NCI-H2107 treated with DMSO at 0.1 percent for 48 hours (cell line): ENCODE measurements at regions not wholly inside any gene's neighbourhood (a gene's known extent, or its start where the extent isn't known, plus 50 kb on each side); places are given as distances from the start of the nearest gene placed in this dataset.
"Not testable (repeated sequence)": the region's sequence is repeated elsewhere in the genome, so short reads cannot be mapped to it uniquely, and the experiment has no call there.

Source experiments
- DNase-seq: peaks from one replicate; lab custom pipeline; 2025; ENCODE audit not compliant: unreplicated experiment; lab: John Stamatoyannopoulos, UW

DNA sequence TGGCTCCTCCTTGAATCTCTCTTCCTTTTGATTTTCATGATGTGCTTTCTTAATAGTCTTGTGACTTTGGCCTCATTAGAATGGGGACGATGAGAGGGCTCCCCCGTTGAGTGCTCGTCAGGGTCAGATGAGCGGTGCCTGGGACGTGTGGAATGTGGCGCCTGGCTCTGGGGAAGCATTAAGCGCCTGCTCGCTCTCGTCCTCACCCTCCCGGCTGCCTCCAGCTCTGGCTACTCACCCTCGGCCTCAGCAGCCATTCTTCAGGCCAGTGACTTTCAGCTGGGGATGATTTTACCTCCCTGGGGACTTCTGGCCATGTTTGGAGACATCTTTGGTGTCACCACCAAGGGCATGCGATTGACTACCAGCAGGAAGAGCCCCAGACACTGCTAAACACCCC is 69.7 kb downstream of the RPS6KA4 start:
- DNase-seq = no peak

DNA sequence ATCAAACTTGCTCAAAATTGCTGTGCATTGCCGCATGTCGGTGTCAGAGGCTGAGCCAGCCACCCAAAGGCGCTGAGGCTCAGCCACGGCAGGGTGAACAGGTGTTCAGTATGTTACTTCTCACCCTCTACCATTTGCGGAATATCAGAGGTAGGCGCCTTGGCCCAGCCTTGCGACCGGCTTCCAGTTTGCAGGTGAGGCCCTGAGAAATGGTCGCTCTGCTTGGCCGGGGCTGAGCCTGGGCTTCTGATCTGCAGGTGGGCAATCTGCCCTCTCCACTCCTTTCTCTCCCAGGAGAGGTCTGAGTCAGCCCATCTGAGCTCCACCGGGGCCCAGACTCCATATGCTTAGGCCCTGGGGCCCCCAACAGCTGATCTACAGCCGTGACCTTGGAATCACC is 71.0 kb downstream of the RPS6KA4 start:
- DNase-seq = no peak

DNA sequence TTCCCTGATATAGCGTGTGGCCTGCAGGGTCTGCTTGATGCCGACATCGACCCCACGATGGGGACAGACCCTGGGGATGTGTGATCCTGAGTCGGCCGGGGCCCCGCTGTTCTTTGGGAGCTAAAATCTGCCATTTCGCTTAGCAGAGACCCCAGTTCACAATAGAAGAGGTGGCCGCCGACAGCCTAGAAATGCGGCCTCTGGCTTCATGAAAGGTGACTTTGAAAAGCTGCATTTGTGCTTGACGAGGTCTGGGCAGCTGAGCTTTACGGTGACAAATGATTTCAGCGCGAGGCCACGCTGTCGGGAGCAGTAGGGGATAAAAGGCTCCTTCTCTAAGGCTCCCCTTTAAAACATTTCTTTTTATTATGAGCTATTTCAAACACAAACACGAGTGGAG is 71.7 kb downstream of the RPS6KA4 start:
- no peak for DNase-seq

DNA sequence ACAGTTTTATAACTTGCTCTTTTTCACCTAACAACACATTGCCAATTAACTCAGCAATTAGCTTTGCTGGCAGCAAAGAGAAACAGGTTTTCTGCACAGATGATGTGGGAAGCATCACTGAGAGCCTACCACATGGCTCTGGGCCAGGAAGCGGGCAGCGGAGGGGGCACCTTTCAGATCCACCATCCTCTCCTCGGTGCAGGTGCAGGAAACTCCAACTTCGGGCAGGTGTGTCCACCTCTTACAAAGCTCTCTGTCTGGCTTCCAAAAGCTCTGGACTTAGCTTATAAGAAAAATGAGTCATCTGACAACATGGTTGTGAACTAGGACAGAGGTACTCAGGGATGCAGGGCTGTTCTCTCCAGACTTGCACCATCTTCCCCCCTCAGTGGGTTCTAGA is 77.0 kb downstream of the RPS6KA4 start:
- DNase-seq = no peak

DNA sequence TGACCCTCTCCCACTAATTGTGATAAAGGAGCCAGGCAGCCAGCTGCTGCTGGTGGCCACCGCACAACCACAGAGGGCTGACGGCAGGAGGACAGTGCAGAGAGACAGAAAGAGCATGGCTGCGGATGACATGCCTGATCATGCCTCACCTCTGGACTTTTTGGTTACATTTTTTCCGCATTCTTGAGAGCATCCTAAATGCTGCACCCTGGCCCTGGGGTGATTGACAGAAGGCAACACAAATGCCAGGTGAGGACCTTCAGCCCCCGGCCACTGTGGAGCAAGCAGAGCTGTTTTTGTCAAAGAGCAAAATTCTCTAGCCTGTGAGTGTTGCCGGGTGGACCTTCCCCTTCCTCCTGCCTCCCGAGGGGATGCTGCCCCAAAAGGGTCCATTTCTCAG is 78.5 kb downstream of the RPS6KA4 start:
- no peak for DNase-seq

DNA sequence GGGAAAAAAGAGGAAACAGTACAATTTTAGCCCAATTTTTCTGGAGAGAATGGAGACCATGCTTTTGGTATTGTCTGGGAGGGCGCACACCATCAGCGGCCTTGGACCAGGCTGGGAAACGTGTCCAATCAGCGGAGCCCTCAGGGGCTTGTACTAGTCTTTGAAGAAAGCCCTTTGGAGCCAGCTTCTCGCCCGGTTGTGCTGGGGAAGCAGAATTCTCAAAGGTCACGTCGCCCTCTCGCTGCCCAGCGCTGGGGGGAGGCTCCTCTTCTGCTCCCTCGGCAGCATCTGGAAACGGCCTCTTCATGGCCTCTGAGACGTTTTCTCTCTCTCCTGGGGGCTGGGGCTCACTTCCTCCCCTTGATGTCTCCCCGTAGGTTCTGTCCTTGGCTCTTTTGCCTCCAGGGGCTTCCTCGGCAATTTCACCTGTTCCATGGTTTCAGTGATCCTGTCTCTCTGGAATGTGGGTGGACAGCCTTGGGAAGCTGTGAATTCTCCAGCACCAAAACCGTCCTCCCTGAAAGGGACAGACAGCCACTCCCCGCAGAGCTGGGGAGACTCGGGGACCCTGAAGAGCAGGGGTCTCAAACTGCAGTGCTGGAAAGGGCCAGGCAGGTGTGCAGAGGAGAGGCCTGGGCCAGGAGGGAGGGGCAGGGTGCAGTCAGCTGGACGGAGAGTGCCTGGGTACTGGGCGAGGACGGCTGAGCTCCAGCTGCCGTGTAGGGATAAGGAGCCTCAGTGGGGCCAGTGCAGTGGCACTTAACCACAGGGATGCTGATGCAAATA is 80.2 kb downstream of the RPS6KA4 start:
- DNase-seq = no peak

DNA sequence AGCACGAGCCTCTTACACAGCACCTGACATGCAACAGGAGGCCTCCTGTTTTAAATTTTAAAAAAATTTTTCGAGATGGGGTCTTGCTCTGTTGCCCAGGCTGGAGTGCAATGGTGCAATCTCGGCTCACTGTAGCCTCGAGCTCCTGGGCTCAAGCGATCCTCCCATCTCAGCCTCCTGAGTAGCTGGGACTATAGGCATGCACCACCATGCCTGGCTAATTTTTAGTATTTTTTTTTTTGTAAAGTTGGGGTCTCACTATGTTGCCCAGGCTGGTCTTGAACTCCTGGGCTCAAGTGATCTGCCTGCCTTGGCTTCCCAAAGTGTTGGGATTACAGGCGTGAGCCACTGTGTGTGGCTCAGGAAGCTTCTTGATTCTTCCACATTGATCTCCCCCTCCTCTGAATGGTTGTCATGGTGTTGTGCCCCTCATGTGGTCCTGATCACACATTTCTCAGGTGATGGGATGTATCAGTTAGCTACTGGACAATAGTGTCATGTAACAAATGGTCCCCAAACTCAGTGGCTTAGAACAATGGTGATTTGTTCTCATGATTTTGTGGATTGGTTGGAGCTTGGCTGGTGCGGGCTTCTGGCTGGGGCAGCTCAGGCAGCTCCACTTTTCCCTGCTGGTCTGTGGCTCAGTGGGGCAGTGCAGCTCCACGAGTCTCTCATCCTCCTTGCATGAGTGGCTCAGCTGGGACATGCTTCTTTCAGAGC is 81.0 kb downstream of the RPS6KA4 start:
- DNase-seq = not testable (repeated sequence)

DNA sequence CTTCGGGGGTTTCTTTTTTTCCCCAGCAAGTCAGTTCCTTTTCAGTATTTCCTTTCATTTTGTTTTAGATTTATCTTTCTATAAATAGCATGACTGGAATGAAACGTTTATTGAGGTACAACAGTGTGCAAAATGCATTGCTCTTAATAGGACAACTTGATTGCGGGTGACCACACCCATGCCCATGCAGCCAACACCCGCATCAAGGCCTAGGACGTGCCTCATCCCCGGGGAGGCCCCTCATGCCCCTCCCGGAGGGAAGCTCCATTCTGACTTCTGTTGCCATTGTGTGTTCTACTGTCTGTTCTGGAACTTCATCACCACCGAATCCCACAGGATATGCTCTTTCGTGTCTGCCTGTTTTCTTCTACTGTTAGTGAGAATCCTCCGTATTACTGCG is 82.2 kb downstream of the RPS6KA4 start:
- DNase-seq = no peak

DNA sequence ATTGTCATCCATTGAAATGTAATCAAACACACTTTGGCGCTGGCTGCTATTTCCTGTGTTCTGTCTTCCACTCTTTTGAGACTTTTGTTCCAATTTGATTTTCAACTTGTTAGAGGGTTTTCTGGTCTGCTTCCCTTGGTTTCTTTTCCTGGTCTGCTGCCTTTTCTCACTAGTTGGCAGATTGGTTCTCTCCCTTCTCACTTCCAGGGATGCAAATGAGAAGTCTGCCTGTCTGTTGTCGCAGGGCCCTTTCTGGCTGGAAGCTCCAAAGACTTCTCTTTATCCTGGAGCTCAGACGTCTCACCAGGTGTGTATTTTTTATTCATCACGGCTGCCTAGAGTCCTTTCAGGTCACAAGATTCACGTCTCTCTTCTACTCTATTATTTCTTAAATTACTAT is 84.0 kb downstream of the RPS6KA4 start:
- no peak for DNase-seq

DNA sequence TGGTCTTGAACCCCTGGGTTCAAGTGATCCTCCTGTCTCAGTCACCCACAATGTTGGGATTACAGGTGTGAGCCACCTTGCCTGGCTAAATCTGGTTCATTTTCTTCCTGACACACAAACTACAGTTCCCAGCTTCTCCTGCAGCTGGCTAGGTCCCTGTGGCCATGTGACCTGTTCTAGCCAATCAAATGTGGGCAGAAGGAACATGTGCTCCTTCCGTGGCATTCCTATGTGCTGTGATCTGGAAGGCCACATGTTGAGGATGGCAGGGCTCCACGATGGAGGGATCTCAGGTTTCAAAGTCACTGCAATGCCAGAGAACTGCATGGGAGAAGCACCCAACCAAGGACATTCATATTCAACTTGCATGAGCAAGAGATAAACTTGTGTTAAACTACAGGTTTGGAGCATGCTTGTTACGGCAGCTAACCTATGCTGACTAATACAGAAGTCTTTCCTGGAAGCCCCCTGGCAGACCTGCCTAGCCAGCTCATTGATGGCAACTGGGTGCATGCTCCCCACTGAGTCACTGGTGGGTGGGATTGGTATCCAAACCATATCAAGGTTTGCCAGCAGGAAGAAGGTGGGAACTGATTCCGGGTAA is 86.0 kb downstream of the RPS6KA4 start:
- DNase-seq = no peak

DNA sequence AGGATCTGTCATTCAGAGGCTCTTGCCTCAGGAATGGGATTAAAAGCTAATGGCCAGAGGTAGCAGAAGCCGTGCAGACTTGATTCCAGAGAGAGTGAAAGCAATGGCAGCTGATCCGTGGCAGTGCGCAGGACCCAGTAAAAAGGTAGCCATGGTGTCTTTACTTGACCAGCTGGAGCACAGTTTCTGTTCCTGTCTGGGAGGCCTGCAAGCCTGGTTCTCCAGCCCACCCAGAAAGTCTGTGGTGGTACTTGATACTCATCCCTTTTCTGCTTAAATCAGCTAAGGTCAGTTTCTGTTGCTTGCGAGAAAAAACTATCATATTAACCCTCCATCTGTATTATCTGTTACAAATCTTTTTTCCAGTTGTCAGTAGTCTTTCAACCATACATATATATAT is 86.7 kb downstream of the RPS6KA4 start:
- no peak for DNase-seq

DNA sequence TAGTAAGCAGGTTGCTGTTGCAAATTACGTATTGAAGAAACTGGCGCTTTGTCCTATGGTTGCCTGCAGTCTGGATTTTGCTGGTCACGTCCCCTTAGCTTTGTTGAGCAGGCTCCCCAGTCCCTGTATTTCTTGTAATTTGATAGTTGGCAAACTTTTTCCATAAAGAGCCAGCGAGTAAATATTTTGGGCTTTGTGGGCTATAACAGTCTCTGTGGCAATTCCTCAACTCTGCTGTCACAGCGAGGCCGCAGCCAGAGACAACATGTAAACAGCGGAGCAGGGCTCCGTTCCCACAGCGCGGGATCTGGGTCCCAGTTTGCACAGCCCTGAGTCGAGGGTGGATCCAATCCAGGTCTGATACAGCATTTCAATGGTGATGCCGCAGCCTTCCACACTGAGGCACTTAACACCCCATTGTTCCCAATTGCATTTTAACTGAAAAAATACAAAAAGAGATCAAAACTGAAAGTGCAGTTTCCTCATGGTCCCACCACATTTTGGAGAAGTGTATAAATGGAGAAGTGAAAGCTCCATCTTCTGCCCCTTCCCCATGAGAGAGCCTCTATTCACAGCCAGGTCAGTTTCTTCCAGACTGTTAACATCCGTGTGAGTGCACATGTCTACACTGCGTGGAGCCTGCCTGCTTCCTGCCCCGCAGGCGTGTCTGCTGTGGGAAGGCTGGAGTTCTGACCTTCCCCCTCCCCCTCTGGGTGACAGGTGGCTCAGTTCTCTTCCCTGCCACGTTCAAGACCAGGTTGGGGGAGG is 89.1 kb downstream of the RPS6KA4 start:
- peak; percentile 58 for DNase-seq

DNA sequence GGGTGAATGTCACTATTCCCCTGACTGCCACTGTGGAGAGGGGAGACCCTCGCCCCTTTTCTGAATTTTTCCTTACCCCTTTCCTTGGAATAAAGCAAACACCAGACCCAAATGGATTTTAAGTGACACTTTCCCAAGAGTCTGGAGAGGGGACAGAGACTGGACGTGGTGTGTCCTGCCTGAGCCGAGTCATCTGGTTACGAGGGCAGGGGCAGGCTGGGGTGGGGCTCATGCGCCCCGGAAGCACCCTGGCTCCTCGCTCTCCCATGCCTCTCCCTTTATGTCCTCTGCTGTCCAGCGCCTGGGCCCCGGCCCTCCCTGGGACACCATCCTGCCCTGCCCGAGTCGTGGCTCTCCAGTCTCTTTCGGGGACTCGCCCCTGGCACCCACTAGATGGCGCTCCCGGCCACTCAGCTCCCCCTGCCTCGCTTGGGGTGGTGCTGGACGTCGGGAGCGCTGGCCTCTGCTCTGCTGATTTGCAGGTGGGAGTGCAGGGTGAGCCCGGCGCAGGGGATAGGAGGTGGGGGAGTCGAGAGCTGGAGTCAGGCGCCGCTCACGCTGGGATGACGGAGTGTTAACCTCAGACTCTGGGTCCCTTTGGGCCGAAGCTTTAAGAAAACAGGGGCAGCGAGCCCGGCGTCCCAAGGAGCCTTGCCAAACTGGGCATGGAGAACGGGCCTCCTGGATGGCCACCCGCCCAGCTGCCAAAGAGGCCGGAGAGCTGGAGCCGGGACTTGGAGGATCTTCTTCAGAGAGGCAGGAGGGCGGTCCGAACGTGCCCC is 89.8 kb downstream of the RPS6KA4 start:
- DNase-seq = peak; percentile 7

DNA sequence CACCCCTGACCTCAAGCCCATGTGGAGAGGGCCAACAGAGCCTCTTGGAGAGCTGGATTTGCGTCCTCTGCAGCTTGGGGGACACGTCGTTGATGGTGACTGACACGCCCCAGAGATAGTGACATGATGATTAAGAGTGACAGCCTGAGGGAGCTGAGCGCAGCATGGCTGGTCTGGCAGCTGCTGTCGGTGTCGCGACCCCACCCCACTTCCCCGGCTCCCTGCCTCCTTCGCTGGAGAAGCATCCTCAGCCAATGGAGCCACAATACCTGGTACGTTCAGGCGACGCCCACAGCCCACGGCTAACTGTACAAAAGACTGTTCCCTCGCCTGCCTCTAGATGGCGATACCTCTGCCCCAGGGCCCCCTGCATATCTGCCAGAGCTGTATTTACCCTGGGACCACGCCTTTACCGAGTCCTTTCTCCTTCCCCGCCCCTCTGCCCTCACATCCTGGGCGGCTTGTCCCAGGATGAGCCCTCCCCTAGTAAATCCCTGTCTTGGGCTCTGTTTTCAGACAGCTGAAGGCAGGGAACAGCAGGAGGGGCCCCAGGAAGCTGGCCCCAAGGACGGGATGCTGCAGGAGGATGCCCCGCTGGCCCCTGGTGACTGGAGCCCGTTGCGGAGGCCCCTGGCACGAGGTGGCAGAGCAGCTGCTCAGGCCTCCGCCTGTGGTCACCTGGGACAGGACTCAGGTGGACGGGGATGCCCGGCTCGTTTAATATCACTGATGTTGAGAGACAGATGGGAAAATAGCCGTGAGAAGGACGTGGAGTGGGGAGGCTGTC is 90.6 kb downstream of the RPS6KA4 start:
- DNase-seq = peak; percentile 47

DNA sequence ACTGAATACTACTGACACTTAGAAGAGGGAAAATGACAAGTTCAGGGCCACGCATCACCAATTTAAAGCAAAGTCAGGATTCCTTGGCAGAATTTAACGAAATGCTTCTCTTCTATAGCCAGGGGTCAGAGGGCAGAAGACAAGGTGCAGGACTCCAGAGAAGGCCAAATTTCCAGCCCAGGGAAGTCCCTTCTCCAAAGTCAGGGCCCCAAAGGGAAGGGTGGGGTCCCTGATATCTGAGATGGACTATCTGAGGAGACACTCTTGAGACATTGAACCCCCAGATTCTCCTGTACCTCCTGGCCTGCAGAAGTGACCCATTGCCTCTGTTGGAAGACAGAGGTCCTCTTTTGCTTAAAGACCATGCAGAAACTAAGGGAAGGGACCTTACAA is 91.2 kb downstream of the RPS6KA4 start:
- DNase-seq = no peak

DNA sequence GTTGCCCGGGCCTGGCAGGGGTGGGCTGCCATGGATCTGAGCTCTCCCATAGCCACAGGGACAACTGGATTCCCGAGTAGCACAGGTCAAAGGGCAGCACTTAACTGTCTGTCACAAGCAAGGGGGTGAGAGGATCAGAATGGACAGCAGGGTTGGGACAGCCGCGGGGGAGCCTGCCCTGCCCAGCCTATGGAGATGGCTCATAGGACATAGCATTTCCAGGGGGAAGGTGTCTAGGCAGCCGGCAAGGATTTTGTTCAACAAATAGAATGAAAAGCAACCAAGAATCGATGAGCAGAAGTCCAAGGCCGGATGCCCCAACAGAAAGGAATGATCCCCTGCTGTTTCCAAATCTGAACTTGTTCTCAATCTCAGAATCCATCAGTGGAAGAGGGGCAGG is 92.9 kb downstream of the RPS6KA4 start:
- no peak for DNase-seq

DNA sequence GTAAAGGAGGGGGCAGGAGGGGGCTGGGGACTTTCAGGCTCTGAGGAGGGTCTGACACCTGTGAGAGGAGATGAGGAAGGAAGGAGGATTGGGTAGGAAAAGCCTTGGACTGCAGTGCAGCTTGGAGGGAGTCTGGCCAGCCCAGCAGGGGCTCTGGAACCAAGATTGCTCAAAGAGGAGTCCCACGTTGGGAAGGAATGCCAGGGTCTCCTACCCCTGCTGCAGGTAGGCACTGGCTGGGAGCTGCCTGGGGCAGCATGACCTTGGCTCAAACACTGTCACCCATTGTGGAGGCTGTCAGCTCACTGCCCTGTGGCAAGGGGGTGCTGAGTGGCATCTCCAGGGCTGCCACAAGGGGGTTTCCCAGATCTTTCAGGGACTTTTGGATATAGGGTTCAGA is 94.5 kb downstream of the RPS6KA4 start:
- no peak for DNase-seq

DNA sequence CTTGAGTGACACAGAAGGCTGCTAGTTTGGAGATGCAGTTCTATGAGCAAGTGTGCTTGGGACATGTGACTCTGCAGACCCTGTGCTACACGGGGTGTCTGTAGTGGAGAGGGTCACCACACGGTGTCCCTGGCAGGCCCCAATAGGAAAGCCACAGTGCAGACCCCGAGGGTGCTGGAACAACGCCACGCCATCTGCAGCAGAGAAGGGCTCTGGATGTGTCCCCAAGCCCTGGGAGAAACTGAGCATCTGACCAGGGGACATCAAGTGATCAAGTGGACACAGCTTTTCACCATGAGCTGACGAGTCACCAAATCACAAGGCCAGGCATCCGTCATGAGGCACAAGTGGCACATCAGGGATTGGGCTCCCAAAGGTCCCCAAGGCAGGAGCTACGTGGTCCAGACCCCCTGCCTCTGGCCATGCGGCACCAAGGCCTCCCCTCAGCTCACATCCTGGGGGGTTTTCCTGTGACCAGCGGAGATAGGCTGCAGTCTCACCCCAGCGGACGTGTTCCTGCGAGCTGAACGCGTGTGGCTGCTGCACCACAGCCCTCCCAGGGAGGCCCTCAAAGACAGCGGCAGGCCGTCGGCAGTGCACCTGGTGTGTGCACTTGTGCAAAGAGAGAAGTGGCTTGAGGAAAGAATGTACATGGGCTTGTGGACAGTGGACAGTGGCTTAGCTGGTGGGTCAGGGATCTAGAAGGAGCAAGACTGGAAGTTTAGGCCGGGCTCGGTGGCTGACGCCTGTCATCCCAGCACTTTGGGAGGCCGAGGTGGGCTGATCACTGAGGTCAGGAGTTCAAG is 96.7 kb downstream of the RPS6KA4 start:
- DNase-seq = no peak
